Lower leg skin (tissue), 4 donors: ENCODE measurements at regions not wholly inside any gene's neighbourhood (a gene's known extent, or its start where the extent isn't known, plus 50 kb on each side); places are given as distances from the start of the nearest gene placed in this dataset.

Source experiments
- DNase-seq, 2 donors: peaks; one replicate each; pipeline ENCODE4 v3.0.0-alpha.2; 2019; ENCODE audit warnings: low spot score in 2 of 2
- H3K4me3 ChIP-seq: fragments of 200-600 bp; sonication (generic); 2 replicates; pipeline ENCODE4 v1.5.1; 2017; ENCODE audit warnings: mild to moderate bottlenecking, low read depth; ENCODE audit not compliant: poor library complexity, severe bottlenecking
- CTCF ChIP-seq, 3 donors: fragments of 450-650 bp; IDR thresholded peaks; one replicate each; pipeline ENCODE4 v1.5.1; 2016; ENCODE audit warnings: antibody characterized with exemption in 3 of 3, mild to moderate bottlenecking in 3 of 3, moderate library complexity in 2 of 3
- POLR2A ChIP-seq, 2 donors: fragments of 450-650 bp; IDR thresholded peaks; one replicate each; pipeline ENCODE4 v1.6.1; 2016 to 2017; ENCODE audit warnings: antibody characterized with exemption in 2 of 2, mild to moderate bottlenecking in 1 of 2, moderate library complexity in 1 of 2
- WGBS, 2 donors: methylation state at CpG; one replicate each; pipeline ENCODE4 v1.1.5; 2018; 5-methylcytosine and 5-hydroxymethylcytosine counted together
- intact Hi-C: fragments of 100-400 bp; cut with DNase I; formaldehyde crosslinking; loops from one replicate; pipeline ENCODE4 v1.15.0; 2023; ENCODE audit warnings: low total_unique reads

GRCh38 chr9:115262477-115262876, 144.5 kb upstream of the TNC start:
- intact Hi-C loops: no loop called here
- DNase-seq: peak in 1 of 2 donors; percentile 32
- H3K4me3 ChIP-seq: no peak overlapping the region
- TF ChIP-seq POLR2A (IDR thresholded peaks at IDR 0.05) (no peak), CTCF (IDR thresholded peaks at IDR 0.05) (no peak)

DNA sequence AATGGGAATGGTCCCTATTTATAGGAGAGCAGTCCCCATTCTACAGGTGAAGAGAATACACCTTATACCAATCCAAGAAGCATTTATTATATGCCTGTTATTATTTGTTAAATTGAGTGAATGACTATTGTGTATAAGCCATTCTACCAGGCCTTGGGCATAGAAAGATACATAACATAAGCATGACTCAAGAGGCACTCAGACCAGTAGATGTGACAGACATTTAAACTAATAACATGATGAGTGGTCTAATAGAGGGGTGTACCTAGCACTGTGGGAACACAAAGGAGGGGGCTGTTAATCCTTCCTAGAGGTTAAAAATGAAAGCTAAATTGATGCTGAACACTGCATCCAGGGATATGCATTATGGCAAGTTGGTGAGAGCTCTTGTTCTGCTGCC, 145.0 kb upstream of the TNC start:
- TF ChIP-seq CTCF (IDR thresholded peaks at IDR 0.05): no peak
- no peak for TF ChIP-seq POLR2A (IDR thresholded peaks at IDR 0.05)
- no peak for DNase-seq
- no peak overlapping the region for H3K4me3 ChIP-seq
- intact Hi-C loops: no loop called here

DNA sequence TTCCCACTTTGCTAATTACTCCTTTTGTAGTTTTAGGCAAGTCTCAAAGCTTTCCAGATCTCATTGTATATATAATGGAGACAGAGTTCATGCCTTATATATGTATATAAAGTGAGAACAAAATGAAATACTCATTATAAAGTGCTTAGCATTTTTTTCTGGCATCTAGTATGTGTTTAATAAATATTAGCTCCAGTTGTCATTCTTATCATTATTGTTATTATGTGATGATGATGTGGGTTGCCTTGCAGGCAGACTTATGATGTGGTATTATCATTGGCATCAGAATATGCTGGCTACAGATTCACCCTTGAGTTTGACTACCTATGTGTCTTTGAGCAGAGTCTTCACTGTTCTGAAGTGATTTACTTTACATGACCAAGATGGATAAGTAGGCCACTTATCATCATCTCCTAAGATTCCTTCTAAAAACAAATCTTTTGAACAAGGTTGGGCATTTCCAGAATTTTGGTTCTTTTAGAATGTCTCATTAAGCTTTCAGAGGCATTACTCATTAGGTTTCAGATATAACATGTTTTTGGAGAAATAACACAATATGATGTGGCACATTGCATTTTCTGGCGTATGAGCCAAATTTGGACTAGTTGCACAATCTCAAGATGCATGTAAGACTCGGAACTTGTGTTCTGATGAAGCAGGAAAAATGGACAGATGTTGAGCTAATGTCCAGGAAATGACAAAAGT, 145.6 kb upstream of the TNC start:
- TF ChIP-seq POLR2A (IDR thresholded peaks at IDR 0.05): no peak
- TF ChIP-seq CTCF (IDR thresholded peaks at IDR 0.05): no peak
- WGBS, 2 donors: 70 to 88% methylated on average over 2 of the region's 2 CpGs
- H3K4me3 ChIP-seq: no peak overlapping the region
- DNase-seq: no peak
- intact Hi-C loops: no loop called here

GRCh38 chr9:115264313-115264712, 146.4 kb upstream of the TNC start:
- intact Hi-C loops: no loop called here
- WGBS, 2 donors: 84 to 88% methylated on average over 1 of the region's 1 CpG

DNA sequence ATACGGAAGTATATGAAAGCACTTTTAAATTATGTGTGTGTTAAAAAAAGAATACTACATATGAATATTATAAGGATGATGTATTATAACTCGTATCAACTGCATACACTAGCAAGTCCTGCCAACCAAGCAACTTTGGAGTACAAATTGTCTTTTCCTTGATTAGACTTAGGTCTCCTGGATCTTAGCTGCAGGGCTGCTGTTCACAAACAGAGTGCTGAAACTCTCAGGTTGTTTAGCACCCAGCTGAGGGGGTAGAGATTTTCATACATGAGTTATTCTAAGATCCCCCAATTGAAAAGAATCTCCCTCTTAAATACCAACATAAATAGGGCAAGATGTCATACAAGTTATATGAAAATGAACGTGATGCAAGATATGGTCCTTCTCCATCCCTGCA, 149.8 kb upstream of the TNC start:
- WGBS, 2 donors: 69 to 77% methylated on average over 3 of the region's 3 CpGs
- no peak for DNase-seq
- no peak for TF ChIP-seq CTCF (IDR thresholded peaks at IDR 0.05)
- TF ChIP-seq POLR2A (IDR thresholded peaks at IDR 0.05): no peak
- intact Hi-C loops: no loop called here
- no peak overlapping the region for H3K4me3 ChIP-seq

More at GRCh38 chr9:115264313-115264712, 146.4 kb upstream of the TNC start:
- no peak for TF ChIP-seq POLR2A (IDR thresholded peaks at IDR 0.05)
- TF ChIP-seq CTCF (IDR thresholded peaks at IDR 0.05): no peak
- DNase-seq: no peak
- H3K4me3 ChIP-seq: no peak overlapping the region

DNA sequence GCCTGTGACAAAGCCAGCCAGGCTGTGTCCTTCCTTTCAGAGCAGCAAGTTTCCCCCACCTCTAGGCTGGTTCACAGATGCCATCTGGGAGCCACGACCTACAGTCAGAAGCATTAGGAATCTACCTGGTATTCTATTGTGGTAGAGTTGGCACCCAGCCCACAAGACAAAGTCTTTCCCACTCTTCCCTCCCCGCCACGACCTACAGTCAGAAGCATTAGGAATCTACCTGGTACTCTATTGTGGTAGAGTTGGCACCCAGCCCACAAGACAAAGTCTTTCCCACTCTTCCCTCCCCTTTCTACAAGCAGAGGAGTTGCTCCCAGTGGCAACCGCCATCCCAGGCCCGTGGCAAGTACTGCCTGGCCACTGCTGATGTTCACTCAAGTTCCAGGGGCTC, 157.8 kb upstream of the TNC start:
- H3K4me3 ChIP-seq: no peak overlapping the region
- 82 to 86% methylated on average over 5 of the region's 5 CpGs for WGBS, 2 donors
- DNase-seq: no peak
- intact Hi-C loops: no loop called here
- TF ChIP-seq POLR2A (IDR thresholded peaks at IDR 0.05): no peak
- TF ChIP-seq CTCF (IDR thresholded peaks at IDR 0.05): no peak
